Activated CD4-positive, alpha-beta memory T cell treated with anti-CD3 and anti-CD28 coated beads, Interleukin-2, amount 10 ng/mL, durations not matched to agents 7 days and 5 days (primary cell): ENCODE measurements at regions not wholly inside any gene's neighbourhood (a gene's known extent, or its start where the extent isn't known, plus 50 kb on each side); places are given as distances from the start of the nearest gene placed in this dataset.

ENCODE experiments used
- CTCF ChIA-PET: fragments of 350-600 bp; sonication (Branson Sonifier 250); formaldehyde crosslinking; loops from one replicate; lab custom pipeline; 2021; ENCODE audit warnings: antibody characterized with exemption, inconsistent platforms; lab: Charles Lee
- POLR2A ChIA-PET: fragments of 350-600 bp; sonication (Branson Sonifier 250); formaldehyde crosslinking; loops from one replicate; lab custom pipeline; 2021; ENCODE audit warnings: antibody characterized with exemption; lab: Charles Lee
- DNase-seq: peaks from one replicate; pipeline ENCODE4 v3.0.0-alpha.2; 2020
- H3K27ac Mint-ChIP-seq: one replicate; pipeline ENCODE4 v1.8.0; 2021; ENCODE audit warnings: mild to moderate bottlenecking, mixed read lengths
- H3K27me3 Mint-ChIP-seq: one replicate; pipeline ENCODE4 v1.8.0; 2021; ENCODE audit warnings: mixed read lengths
- H3K36me3 Mint-ChIP-seq: one replicate; pipeline ENCODE4 v1.8.0; 2021; ENCODE audit warnings: low read depth, mixed read lengths
- H3K4me1 Mint-ChIP-seq: one replicate; pipeline ENCODE4 v1.8.0; 2021; ENCODE audit warnings: mixed read lengths
- H3K4me3 Mint-ChIP-seq: one replicate; pipeline ENCODE4 v1.8.0; 2021; ENCODE audit warnings: mild to moderate bottlenecking, mixed read lengths
- H3K9me3 Mint-ChIP-seq: one replicate; pipeline ENCODE4 v1.8.0; 2021; ENCODE audit warnings: mixed read lengths

DNA sequence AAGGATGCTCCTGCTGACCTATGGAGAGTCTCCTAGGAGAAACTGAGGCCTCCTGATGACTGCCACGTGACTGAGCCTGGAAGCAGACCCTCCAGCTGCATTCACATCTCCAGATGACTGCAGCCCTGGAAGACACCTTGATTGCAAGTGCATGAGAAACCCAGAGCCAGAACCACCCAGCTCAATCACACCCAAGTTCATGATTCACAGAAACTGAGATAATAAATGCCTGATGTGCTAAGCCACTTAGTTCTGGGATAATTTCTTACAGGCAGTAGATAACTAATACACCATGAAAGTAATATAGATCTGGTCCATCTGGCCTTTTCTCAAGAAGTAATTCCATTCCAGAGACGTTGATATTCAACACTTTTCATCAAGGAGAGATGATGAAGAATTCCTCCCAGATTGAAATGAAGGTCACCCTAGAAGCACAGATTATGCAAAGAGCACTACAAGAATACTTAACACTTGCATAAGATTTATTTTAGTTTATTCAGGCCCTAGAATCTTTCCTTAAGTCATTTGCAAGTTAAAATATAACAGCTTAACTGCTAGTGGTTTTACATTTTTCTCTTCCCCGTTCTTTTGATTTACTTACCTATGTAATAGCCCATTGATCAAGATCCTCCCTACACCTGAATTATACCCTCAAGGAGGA lies 208.2 kb upstream of the INHBA start:
- H3K4me3 Mint-ChIP-seq, result no peak overlapping the region
- H3K4me1 Mint-ChIP-seq, result no peaks in the 10 kb centered on the region
- H3K27ac Mint-ChIP-seq, result no peak overlapping the region
- ChIA-PET CTCF (no interaction called here), POLR2A (no interaction called here)
- peaks cover 8% of the 10 kb centered on the region for H3K27me3 Mint-ChIP-seq
- no peaks in the 10 kb centered on the region for H3K9me3 Mint-ChIP-seq
- no peaks in the 10 kb centered on the region for H3K36me3 Mint-ChIP-seq
- no peak for DNase-seq

DNA sequence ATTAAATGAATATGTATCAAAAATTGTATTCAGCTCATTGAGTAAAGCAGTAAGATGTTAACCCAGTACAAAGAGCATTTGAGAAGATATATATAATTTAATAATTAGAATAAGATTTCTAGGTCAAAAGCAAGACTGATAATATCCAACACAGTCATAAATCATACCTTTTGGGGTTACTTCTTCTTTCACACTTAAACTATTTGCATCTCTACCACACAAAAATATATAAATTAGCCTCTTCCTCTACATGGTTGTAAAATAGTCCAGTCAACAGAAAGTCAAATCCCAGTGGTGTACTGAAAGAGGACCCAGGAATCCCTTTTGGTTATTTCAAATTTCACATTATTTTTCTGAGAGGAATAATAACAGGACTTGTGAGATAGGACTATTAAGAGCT lies 204.6 kb upstream of the INHBA start:
- CTCF ChIA-PET, result no interaction called here

DNA sequence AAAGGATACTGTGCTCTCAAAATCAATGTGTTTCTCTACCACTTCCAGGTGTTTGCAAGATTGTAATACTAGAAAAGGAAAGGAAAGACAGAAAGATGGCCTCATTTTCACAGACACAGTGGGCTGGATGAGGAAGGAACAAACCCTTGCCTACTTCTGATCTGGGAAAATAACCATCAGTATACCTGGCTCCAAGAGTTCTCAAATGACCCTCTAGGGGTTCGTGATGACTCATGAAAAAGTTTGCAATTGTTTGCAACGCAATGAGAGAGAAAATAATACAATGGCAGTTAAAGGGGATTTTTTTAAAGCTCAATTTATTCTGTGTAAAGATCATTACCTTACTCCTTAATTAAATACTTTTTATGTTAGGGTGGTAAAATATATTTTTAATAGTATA lies 197.6 kb upstream of the INHBA start:
- Mint-ChIP-seq H3K4me3 (no peak overlapping the region), H3K27ac (no peak overlapping the region), H3K27me3 (peaks cover 32% of the 10 kb centered on the region), H3K36me3 (peaks cover 2% of the 10 kb centered on the region), H3K4me1 (no peaks in the 10 kb centered on the region), H3K9me3 (peaks cover 7% of the 10 kb centered on the region)
- no peak for DNase-seq
- ChIA-PET POLR2A (no interaction called here), CTCF (interaction anchor here (1.6 kb wide), 1 partner anchor 40 kb away, joined by 8 read pairs; no protein-coding TSS in a partner anchor)

More for the DNA sequence above, 204.6 kb upstream of the INHBA start:
- H3K36me3 Mint-ChIP-seq, result no peaks in the 10 kb centered on the region
- POLR2A ChIA-PET, result no interaction called here
- no peaks in the 10 kb centered on the region for H3K4me1 Mint-ChIP-seq
- H3K27ac Mint-ChIP-seq, result no peak overlapping the region
- DNase-seq, result no peak
- peaks cover 7% of the 10 kb centered on the region for H3K9me3 Mint-ChIP-seq
- no peak overlapping the region for H3K4me3 Mint-ChIP-seq
- H3K27me3 Mint-ChIP-seq, result peaks cover 2% of the 10 kb centered on the region

DNA sequence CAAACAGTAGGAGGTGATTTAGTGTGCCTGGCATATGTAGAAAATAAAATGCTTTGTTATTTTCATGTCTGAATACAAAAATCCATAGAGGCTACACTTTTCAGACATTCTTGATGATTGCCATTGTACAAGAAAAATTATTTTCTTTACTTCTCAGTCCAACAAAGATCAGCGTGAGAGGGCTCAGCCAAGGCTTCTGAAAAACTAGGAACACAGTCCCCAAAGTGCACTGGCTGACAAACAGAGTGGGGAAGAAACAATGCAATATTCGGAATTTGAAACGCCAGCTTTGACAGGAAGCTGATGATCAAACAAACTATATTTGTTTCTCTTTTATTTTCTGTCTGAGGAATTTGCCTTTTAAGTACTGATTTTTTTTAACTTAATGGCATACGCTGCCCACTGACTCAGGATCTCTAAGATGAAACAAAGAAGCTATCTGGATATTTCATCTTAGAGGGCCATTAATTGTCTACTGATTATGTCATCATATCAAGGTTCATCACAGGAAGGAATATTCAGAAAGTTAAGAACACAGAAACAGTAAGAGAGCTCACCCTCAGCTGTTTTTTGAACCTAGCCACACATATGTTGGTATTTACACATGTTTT lies 197.0 kb upstream of the INHBA start:
- peaks cover 2% of the 10 kb centered on the region for H3K36me3 Mint-ChIP-seq
- POLR2A ChIA-PET, result no interaction called here
- no peak overlapping the region for H3K4me3 Mint-ChIP-seq
- no peaks in the 10 kb centered on the region for H3K4me1 Mint-ChIP-seq
- H3K27me3 Mint-ChIP-seq, result peaks cover 32% of the 10 kb centered on the region
- CTCF ChIA-PET, result interaction anchor here (1.6 kb wide), 1 partner anchor 41 kb away, joined by 8 read pairs; no protein-coding TSS in a partner anchor
- no peak overlapping the region for H3K27ac Mint-ChIP-seq
- H3K9me3 Mint-ChIP-seq, result peaks cover 6% of the 10 kb centered on the region
- no peak for DNase-seq

DNA sequence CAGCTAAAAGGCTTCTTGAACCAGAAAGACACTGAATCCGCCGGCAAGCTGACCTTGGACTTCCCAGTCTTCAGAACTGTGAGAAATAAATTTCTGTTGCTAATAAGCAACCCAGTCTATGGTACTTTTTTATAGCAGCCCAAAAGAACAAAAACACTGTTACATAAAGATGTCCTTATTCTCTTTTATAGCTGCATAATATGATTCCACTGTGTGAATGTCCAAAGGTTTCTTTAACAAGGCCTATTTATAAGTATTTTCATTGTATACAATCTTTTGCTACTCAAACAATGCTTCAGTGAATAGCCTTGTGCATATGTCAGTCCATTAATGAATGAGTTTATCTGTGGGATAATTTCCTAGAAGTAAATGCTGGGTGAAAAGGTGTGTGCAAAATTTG lies 190.8 kb upstream of the INHBA start:
- Mint-ChIP-seq H3K4me3 (no peak overlapping the region), H3K36me3 (no peaks in the 10 kb centered on the region), H3K27me3 (peaks cover 18% of the 10 kb centered on the region), H3K9me3 (peaks cover 3% of the 10 kb centered on the region), H3K27ac (no peak overlapping the region), H3K4me1 (peaks cover 4% of the 10 kb centered on the region)
- no peak for DNase-seq
- POLR2A ChIA-PET, result no interaction called here
- CTCF ChIA-PET, result no interaction called here

DNA sequence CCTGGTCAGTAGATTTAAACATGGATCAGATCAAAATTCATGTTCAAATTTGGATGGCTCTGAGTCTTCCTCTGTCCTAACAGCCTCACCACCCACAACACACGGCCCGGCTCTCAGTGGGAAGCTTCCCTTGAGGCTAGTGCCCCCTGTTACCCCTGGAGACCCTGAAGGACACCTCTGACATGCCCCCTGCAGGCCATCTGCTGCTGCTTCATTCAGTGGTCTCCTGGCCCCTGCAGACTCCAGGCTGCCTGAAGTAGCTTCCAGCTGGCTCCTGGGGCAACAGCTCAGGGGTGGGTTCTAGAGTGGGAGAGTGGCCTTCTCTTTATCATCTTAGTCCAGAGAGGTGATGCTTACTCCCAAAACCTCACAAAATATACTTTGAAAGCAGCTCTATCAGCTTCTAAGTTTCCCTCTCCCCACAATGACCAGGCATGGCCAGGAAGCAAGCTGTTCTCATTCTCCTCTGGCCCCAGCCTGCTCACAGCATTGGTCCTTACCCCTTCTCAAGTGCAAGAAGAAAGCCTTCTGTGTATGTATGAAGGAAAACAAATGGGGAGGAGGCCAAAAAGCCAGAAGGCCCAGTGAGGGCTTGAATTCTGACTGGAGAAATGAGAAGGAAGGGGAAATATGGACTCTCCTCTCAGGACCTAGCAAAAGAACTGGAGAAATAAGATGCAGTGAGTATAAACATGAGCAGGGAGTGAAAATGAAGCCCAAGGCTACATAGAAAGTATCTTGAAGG lies 189.6 kb upstream of the INHBA start:
- no peak for DNase-seq
- H3K27ac Mint-ChIP-seq, result no peak overlapping the region
- CTCF ChIA-PET, result interaction anchor here (1.3 kb wide), 1 partner anchor 49 kb away, joined by 3 read pairs; no protein-coding TSS in a partner anchor
- POLR2A ChIA-PET, result no interaction called here
- peaks cover 4% of the 10 kb centered on the region for H3K4me1 Mint-ChIP-seq
- no peak overlapping the region for H3K4me3 Mint-ChIP-seq
- no peaks in the 10 kb centered on the region for H3K9me3 Mint-ChIP-seq
- no peaks in the 10 kb centered on the region for H3K36me3 Mint-ChIP-seq
- H3K27me3 Mint-ChIP-seq, result peaks cover 13% of the 10 kb centered on the region

DNA sequence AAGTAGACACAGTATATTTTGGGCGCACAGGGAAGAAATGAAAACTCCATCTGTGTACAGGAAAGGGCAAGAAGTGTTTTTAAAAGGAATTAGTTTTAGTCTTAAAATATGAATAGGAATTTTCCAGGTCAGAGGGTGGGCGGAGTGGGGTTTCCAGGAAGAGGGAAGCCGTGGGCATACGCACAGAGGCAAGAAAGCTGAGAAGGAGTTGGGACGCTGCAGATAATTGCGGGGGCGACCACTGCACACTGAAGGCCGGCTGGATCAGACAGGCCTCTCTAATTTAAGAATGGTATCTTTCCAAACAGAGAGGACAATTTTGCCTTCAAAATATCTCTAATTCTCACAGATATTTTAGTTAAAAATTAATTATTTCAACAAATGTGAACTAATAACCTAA lies 189.1 kb upstream of the INHBA start:
- Mint-ChIP-seq H3K4me1 (peaks cover 4% of the 10 kb centered on the region), H3K27ac (no peak overlapping the region), H3K9me3 (no peaks in the 10 kb centered on the region), H3K36me3 (no peaks in the 10 kb centered on the region), H3K27me3 (peaks cover 10% of the 10 kb centered on the region), H3K4me3 (no peak overlapping the region)
- CTCF ChIA-PET, result interaction anchor here (1.3 kb wide), 1 partner anchor 49 kb away, joined by 3 read pairs; no protein-coding TSS in a partner anchor
- DNase-seq, result no peak
- POLR2A ChIA-PET, result no interaction called here

DNA sequence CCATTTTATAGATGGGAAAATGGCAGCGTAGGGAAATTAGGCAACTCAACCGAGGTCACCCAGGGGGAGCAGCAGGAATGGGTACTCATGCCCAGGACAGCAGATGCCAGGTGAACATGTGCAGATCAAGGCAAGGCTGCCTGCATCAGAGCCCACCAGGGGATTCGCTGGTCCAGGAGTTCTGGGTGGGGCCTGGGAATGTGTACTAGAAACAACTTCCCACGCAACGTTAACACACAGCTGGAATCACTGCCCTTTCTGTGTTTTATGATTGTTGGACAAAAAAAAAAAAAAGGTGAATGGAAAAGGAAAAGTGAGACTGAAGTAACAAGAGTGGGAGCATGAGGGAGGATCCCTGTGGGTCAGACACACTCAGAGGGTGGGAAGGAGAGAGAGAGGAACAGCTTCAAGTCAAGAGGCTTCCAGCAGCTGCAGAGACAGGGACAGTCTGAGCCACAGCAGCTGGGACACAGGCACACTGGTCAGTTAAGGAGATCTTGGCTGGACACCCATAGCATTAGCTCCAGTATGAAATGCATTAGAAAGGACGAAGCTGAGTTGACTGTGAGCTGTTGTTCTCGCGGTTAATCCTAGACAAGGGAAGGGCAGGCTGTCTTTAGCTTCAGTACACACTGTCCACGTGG lies 187.9 kb upstream of the INHBA start:
- Mint-ChIP-seq H3K4me3 (no peak overlapping the region), H3K36me3 (no peaks in the 10 kb centered on the region), H3K27ac (no peak overlapping the region), H3K27me3 (peaks cover under 1% of the 10 kb centered on the region), H3K9me3 (no peaks in the 10 kb centered on the region), H3K4me1 (peaks cover 4% of the 10 kb centered on the region)
- POLR2A ChIA-PET, result no interaction called here
- CTCF ChIA-PET, result no interaction called here
- no peak for DNase-seq

DNA sequence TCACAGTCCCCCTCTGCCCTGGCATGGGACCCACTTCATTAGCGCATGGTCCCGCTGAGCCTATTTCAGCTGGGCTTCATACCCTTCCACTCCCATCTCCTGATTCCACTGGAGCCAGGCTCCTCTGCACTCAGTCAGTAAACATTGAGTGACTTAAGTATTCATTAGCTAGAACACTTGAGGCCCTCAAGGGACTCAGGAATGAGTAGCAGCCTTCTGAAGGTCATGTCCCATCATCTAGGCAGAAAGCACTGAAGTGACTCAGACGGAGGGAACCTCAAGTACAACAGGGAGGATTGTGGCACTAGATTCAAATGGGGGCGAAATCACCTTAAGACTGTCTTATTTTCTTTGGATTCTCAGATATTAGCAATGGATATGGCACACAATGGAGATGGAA lies 186.6 kb upstream of the INHBA start:
- Mint-ChIP-seq H3K27me3 (no peaks in the 10 kb centered on the region), H3K36me3 (peaks cover 4% of the 10 kb centered on the region), H3K4me1 (peaks cover 6% of the 10 kb centered on the region), H3K4me3 (no peak overlapping the region), H3K9me3 (peaks cover 3% of the 10 kb centered on the region), H3K27ac (no peak overlapping the region)
- no peak for DNase-seq
- POLR2A ChIA-PET, result no interaction called here
- CTCF ChIA-PET, result no interaction called here

DNA sequence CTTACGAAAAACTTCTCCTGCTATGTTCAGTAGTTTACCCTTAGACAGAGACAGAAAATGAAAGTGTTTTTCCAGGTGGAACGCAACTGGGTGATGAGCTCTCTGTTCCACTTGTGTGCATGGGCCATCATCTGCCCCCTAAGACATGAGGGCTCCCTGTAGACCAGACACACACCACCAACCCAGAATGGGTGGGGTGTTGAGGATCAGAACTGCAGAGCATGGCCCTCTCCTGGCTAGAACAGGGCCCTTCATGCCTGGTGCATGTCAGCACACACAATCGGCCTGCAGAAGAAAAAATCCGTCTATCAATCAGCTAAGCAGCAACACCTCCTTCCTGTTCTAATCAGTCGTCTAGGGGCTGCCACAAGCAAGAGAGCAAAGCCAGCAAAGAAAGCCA lies 186.2 kb upstream of the INHBA start:
- H3K4me3 Mint-ChIP-seq, result no peak overlapping the region
- ChIA-PET POLR2A (no interaction called here), CTCF (no interaction called here)
- H3K27ac Mint-ChIP-seq, result no peak overlapping the region
- H3K27me3 Mint-ChIP-seq, result no peaks in the 10 kb centered on the region
- peaks cover 5% of the 10 kb centered on the region for H3K36me3 Mint-ChIP-seq
- H3K9me3 Mint-ChIP-seq, result peaks cover 3% of the 10 kb centered on the region
- H3K4me1 Mint-ChIP-seq, result peaks cover 6% of the 10 kb centered on the region
- no peak for DNase-seq

DNA sequence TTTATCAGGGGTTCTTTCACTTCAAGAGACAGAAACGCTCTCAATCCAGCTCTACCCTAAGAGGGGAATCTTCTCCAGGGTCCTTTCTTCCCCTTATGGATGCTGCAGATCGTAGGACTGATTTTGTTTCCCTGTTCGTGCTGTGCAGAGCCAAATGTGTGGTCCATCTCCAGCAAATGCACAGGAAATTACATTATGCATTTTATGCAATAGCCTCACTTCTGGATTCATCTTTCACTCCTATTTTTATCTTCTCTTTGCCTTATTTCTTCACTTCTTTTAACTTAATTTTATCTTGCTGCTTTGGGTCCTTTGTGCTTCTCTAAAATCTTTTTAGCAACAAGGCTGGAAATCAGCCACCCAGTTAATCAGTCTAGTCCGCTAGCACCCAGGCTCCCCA lies 184.5 kb upstream of the INHBA start:
- no peak for DNase-seq
- Mint-ChIP-seq H3K27ac (no peak overlapping the region), H3K27me3 (no peaks in the 10 kb centered on the region), H3K9me3 (peaks cover 10% of the 10 kb centered on the region), H3K4me1 (peaks cover 14% of the 10 kb centered on the region), H3K4me3 (no peak overlapping the region), H3K36me3 (peaks cover 13% of the 10 kb centered on the region)
- CTCF ChIA-PET, result no interaction called here
- POLR2A ChIA-PET, result no interaction called here

DNA sequence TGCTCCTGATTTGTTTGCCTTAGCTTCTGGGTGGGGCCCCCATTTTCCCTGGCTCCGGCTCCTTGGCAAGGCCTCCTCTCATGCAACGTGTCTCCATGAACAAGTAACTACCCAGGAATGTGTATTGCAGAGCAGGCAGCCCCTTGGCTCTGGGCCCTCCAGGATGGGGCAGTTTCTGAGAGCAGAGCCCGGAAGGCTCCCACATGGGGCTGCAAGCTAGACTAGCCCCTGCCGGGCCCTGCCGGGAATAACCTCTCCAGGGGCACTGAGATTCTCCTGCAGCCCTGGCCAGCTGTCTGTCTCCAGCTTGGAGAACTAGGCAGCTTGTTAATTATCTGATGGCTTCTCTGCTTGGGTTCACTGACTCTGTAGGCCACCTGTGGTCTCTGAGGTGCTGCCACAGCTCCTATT lies 184.0 kb upstream of the INHBA start:
- ChIA-PET CTCF (no interaction called here), POLR2A (no interaction called here)
- H3K27me3 Mint-ChIP-seq, result no peaks in the 10 kb centered on the region
- peaks cover 18% of the 10 kb centered on the region for H3K36me3 Mint-ChIP-seq
- DNase-seq, result no peak
- H3K4me1 Mint-ChIP-seq, result peaks cover 19% of the 10 kb centered on the region
- peaks cover 14% of the 10 kb centered on the region for H3K9me3 Mint-ChIP-seq
- H3K27ac Mint-ChIP-seq, result no peak overlapping the region
- H3K4me3 Mint-ChIP-seq, result no peak overlapping the region

DNA sequence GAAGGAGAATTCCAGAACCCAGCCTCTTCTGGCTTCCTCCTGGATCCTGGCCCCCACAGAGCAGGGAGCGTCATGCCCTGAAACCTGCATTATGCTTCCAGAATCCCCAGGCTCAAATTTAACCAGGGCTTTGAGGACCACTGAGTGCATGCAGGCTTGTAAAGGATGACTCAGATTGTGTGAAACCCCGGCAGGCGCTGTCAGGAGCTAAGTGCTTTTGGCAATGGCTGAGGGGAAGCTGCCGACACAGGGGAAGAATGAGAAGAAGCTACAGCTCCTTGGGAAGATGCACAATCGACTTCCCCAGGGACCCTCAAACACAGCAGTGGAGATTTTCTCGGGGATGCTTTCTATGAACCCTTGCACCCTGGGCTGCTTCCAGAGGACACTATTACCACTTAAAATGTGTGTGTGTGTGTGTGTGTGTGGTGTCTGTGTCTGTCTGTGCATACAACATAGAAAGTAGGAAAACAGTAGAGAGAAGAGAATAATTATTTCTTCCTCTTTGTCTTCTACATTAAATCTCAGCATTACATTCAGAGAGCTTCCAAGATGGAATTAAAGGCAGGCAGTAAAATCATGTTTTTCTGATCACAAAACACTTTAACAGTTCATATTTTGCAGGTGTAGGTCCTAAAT lies 183.5 kb upstream of the INHBA start:
- Mint-ChIP-seq H3K9me3 (peaks cover 14% of the 10 kb centered on the region), H3K36me3 (peaks cover 21% of the 10 kb centered on the region), H3K27ac (no peak overlapping the region), H3K4me3 (no peak overlapping the region), H3K27me3 (no peaks in the 10 kb centered on the region), H3K4me1 (peaks cover 25% of the 10 kb centered on the region)
- ChIA-PET CTCF (no interaction called here), POLR2A (no interaction called here)
- no peak for DNase-seq
